Activated CD8-positive, alpha-beta memory T cell treated with anti-CD3 and anti-CD28 coated beads for 4 hours (primary cell): ENCODE measurements at regions not wholly inside any gene's neighbourhood (a gene's known extent, or its start where the extent isn't known, plus 50 kb on each side); places are given as distances from the start of the nearest gene placed in this dataset.
"Not testable (repeated sequence)": the region's sequence is repeated elsewhere in the genome, so short reads cannot be mapped to it uniquely, and the experiment has no call there.

Experiments
- DNase-seq, 2 donors: peaks; one replicate each; pipeline ENCODE4 v3.0.0-alpha.2; 2020; ENCODE audit warnings: low read depth in 2 of 2

- no peak for DNase-seq
Measured at GRCh38 chr14:30223385-30223785, 295.7 kb upstream of the PRKD1 start.

- no peak for DNase-seq
Measured at GRCh38 chr14:30223966-30224365, 296.3 kb upstream of the PRKD1 start.

- DNase-seq, result no peak
Measured at GRCh38 chr14:30225176-30225575, 297.5 kb upstream of the PRKD1 start.

GRCh38 chr14:30227436-30227835, 299.8 kb upstream of the PRKD1 start:
- DNase-seq, result no peak

GRCh38 chr14:30227876-30228275, 300.2 kb upstream of the PRKD1 start:
- no peak for DNase-seq

- no peak for DNase-seq
Measured at GRCh38 chr14:30230719-30231118, 303.1 kb upstream of the PRKD1 start.

GRCh38 chr14:30234966-30235365, 307.3 kb upstream of the PRKD1 start:
- no peak for DNase-seq

GRCh38 chr14:30235485-30235884, 307.8 kb upstream of the PRKD1 start:
- DNase-seq, result no peak

GRCh38 chr14:30238936-30239335, 311.3 kb upstream of the PRKD1 start:
- DNase-seq, result no peak

GRCh38 chr14:30240018-30240417, 312.4 kb upstream of the PRKD1 start:
- DNase-seq, result no peak

- no peak for DNase-seq
Measured at GRCh38 chr14:30240685-30241084, 313.0 kb upstream of the PRKD1 start.

GRCh38 chr14:30242744-30243143, 315.1 kb upstream of the PRKD1 start:
- DNase-seq, result no peak

GRCh38 chr14:30243207-30243606, 315.6 kb upstream of the PRKD1 start:
- no peak for DNase-seq

GRCh38 chr14:30243805-30244204, 315.2 kb upstream of the G2E3 start:
- DNase-seq, result no peak

GRCh38 chr14:30244348-30244747, 314.6 kb upstream of the G2E3 start:
- DNase-seq, result not testable (repeated sequence)

- DNase-seq, result no peak
Measured at GRCh38 chr14:30251017-30251416, 307.9 kb upstream of the G2E3 start.

- DNase-seq, result no peak
Measured at GRCh38 chr14:30251557-30252100, 307.3 kb upstream of the G2E3 start.

- DNase-seq, result no peak
Measured at GRCh38 chr14:30252151-30252550, 306.8 kb upstream of the G2E3 start.

GRCh38 chr14:30252783-30253674, 305.9 kb upstream of the G2E3 start:
- no peak for DNase-seq

- no peak for DNase-seq
Measured at GRCh38 chr14:30256627-30257026, 302.3 kb upstream of the G2E3 start.

- DNase-seq, result no peak
Measured at GRCh38 chr14:30257946-30258661, 300.9 kb upstream of the G2E3 start.

- no peak for DNase-seq
Measured at GRCh38 chr14:30260833-30261607, 297.9 kb upstream of the G2E3 start.
